ENCODE measurements at regions not wholly inside any gene's neighbourhood (a gene's known extent, or its start where the extent isn't known, plus 50 kb on each side); places are given as distances from the start of the nearest gene placed in this dataset.
A peak's percentile ranks its signal among the peaks of the same experiment; 100 is the strongest.

- H3K27ac ChIP-seq: no peak overlapping the region
- no peak for DNase-seq (ENCODE audit: low read depth, low spot score)
These were observed 211.8 kb upstream of the DSEL start for GRCh38 chr18:67728364-67728763.

- no peak overlapping the region for H3K27ac ChIP-seq
- no peak for DNase-seq (ENCODE audit: low read depth, low spot score)
These were observed 210.4 kb upstream of the DSEL start for GRCh38 chr18:67726882-67727281.

- no peak for DNase-seq (ENCODE audit: low read depth, low spot score)
- H3K27ac ChIP-seq: no peak overlapping the region
These were observed 201.3 kb upstream of the DSEL start for GRCh38 chr18:67717800-67718199.

GRCh38 chr18:67715567-67715966 is 199.0 kb upstream of the DSEL start:
- DNase-seq (ENCODE audit: low read depth, low spot score): no peak

GRCh38 chr18:67710639-67711038 is 194.1 kb upstream of the DSEL start:
- no peak for DNase-seq (ENCODE audit: low read depth, low spot score)
- no peak overlapping the region for H3K27ac ChIP-seq

More at GRCh38 chr18:67715567-67715966, 199.0 kb upstream of the DSEL start:
- no peak overlapping the region for H3K27ac ChIP-seq

- no peak for DNase-seq (ENCODE audit: low read depth, low spot score)
- H3K27ac ChIP-seq: no peak overlapping the region
These were observed 189.2 kb upstream of the DSEL start for GRCh38 chr18:67705748-67706147.

GRCh38 chr18:67695684-67696083 is 179.2 kb upstream of the DSEL start:
- DNase-seq (ENCODE audit: low read depth, low spot score): no peak
- H3K27ac ChIP-seq: no peak overlapping the region

GRCh38 chr18:67694787-67695186 is 178.3 kb upstream of the DSEL start:
- DNase-seq (ENCODE audit: low read depth, low spot score): no peak
- H3K27ac ChIP-seq: no peak overlapping the region

GRCh38 chr18:67692811-67693210 is 176.3 kb upstream of the DSEL start:
- DNase-seq (ENCODE audit: low read depth, low spot score): no peak
- H3K27ac ChIP-seq: no peak overlapping the region

- H3K27ac ChIP-seq: no peak overlapping the region
- DNase-seq (ENCODE audit: low read depth, low spot score): no peak
These were observed 166.0 kb upstream of the DSEL start for GRCh38 chr18:67682516-67682915.

GRCh38 chr18:67677489-67677888 is 161.0 kb upstream of the DSEL start:
- no peak overlapping the region for H3K27ac ChIP-seq
- DNase-seq (ENCODE audit: low read depth, low spot score): no peak

- no peak overlapping the region for H3K27ac ChIP-seq
These were observed 156.2 kb upstream of the DSEL start for GRCh38 chr18:67672716-67673115.

GRCh38 chr18:67672155-67672554 is 155.6 kb upstream of the DSEL start:
- no peak overlapping the region for H3K27ac ChIP-seq
- DNase-seq (ENCODE audit: low read depth, low spot score): no peak

More at GRCh38 chr18:67672716-67673115, 156.2 kb upstream of the DSEL start:
- no peak for DNase-seq (ENCODE audit: low read depth, low spot score)

GRCh38 chr18:67670024-67670543 is 153.6 kb upstream of the DSEL start:
- no peak for DNase-seq (ENCODE audit: low read depth, low spot score)
- no peak overlapping the region for H3K27ac ChIP-seq

GRCh38 chr18:67665266-67665665 is 148.7 kb upstream of the DSEL start:
- H3K27ac ChIP-seq: no peak overlapping the region
- peak; percentile 27 for DNase-seq (ENCODE audit: low read depth, low spot score)

- DNase-seq (ENCODE audit: low read depth, low spot score): no peak
- no peak overlapping the region for H3K27ac ChIP-seq
These were observed 146.5 kb upstream of the DSEL start for GRCh38 chr18:67662996-67663395.

- no peak overlapping the region for H3K27ac ChIP-seq
- no peak for DNase-seq (ENCODE audit: low read depth, low spot score)
These were observed 145.0 kb upstream of the DSEL start for GRCh38 chr18:67661555-67661954.

- no peak overlapping the region for H3K27ac ChIP-seq
- DNase-seq (ENCODE audit: low read depth, low spot score): no peak
These were observed 137.6 kb upstream of the DSEL start for GRCh38 chr18:67654101-67654500.

GRCh38 chr18:67652288-67652687 is 135.8 kb upstream of the DSEL start:
- DNase-seq (ENCODE audit: low read depth, low spot score): no peak
- H3K27ac ChIP-seq: no peak overlapping the region

GRCh38 chr18:67651438-67651837 is 134.9 kb upstream of the DSEL start:
- DNase-seq (ENCODE audit: low read depth, low spot score): no peak
- no peak overlapping the region for H3K27ac ChIP-seq

- no peak for DNase-seq (ENCODE audit: low read depth, low spot score)
- H3K27ac ChIP-seq: no peak overlapping the region
These were observed 134.3 kb upstream of the DSEL start for GRCh38 chr18:67650686-67651385.

- no peak for DNase-seq (ENCODE audit: low read depth, low spot score)
- no peak overlapping the region for H3K27ac ChIP-seq
These were observed 130.4 kb upstream of the DSEL start for GRCh38 chr18:67646890-67647289.
